ENCODE measurements at regions not wholly inside any gene's neighbourhood (a gene's known extent, or its start where the extent isn't known, plus 50 kb on each side); places are given as distances from the start of the nearest gene placed in this dataset.
"Not testable (repeated sequence)": the region's sequence is repeated elsewhere in the genome, so short reads cannot be mapped to it uniquely, and the experiment has no call there.

GRCh38 chr6:82511546-82511945, 147.9 kb downstream of the TPBG start:
- no peak for DNase-seq

GRCh38 chr6:82517896-82518295, 154.3 kb downstream of the TPBG start:
- DNase-seq: not testable (repeated sequence)

- DNase-seq: peak; percentile 6
Observed at GRCh38 chr6:82521369-82521768, 157.8 kb downstream of the TPBG start.

GRCh38 chr6:82521861-82522260, 158.2 kb downstream of the TPBG start:
- no peak for DNase-seq

- DNase-seq: no peak
Observed at GRCh38 chr6:82524031-82524430, 160.4 kb downstream of the TPBG start.

GRCh38 chr6:82525775-82526495, 162.3 kb downstream of the TPBG start:
- no peak for DNase-seq

GRCh38 chr6:82529960-82530460, 166.4 kb downstream of the TPBG start:
- not testable (repeated sequence) for DNase-seq

GRCh38 chr6:82534876-82535275, 171.3 kb downstream of the TPBG start:
- DNase-seq: no peak

- DNase-seq: not testable (repeated sequence)
Observed at GRCh38 chr6:82549480-82549879, 185.9 kb downstream of the TPBG start.

- not testable (repeated sequence) for DNase-seq
Observed at GRCh38 chr6:82551311-82551710, 187.7 kb downstream of the TPBG start.

GRCh38 chr6:82551831-82552230, 188.2 kb downstream of the TPBG start:
- no peak for DNase-seq

- no peak for DNase-seq
Observed at GRCh38 chr6:82553863-82554531, 190.4 kb downstream of the TPBG start.

- DNase-seq: peak; percentile 40
Observed at GRCh38 chr6:82554666-82555065, 191.0 kb downstream of the TPBG start.

- DNase-seq: peak; percentile 31
Observed at GRCh38 chr6:82555801-82556200, 192.2 kb downstream of the TPBG start.

GRCh38 chr6:82558531-82558930, 194.9 kb downstream of the TPBG start:
- not testable (repeated sequence) for DNase-seq

- DNase-seq: no peak
Observed at GRCh38 chr6:82567621-82568020, 204.0 kb downstream of the TPBG start.

- DNase-seq: no peak
Observed at GRCh38 chr6:82568290-82568993, 204.8 kb downstream of the TPBG start.

- no peak for DNase-seq
Observed at GRCh38 chr6:82569022-82569421, 205.4 kb downstream of the TPBG start.

GRCh38 chr6:82570083-82570482, 206.5 kb downstream of the TPBG start:
- no peak for DNase-seq

- DNase-seq: no peak
Observed at GRCh38 chr6:82571455-82571854, 207.8 kb downstream of the TPBG start.

GRCh38 chr6:82573254-82573972, 209.8 kb downstream of the TPBG start:
- no peak for DNase-seq

- DNase-seq: no peak
Observed at GRCh38 chr6:82576284-82576683, 212.7 kb downstream of the TPBG start.

- DNase-seq: no peak
Observed at GRCh38 chr6:82584194-82584695, 220.6 kb downstream of the TPBG start.
